Activated CD4-positive, alpha-beta T cell treated with anti-CD3 and anti-CD28 coated beads, Interleukin-2, amount 10 ng/mL, durations not matched to agents 7 days and 5 days (primary cell): ENCODE measurements at regions not wholly inside any gene's neighbourhood (a gene's known extent, or its start where the extent isn't known, plus 50 kb on each side); places are given as distances from the start of the nearest gene placed in this dataset.
"Not testable (repeated sequence)": the region's sequence is repeated elsewhere in the genome, so short reads cannot be mapped to it uniquely, and the experiment has no call there.

ENCODE experiments used
- CTCF ChIA-PET: fragments of 350-600 bp; sonication (Branson Sonifier 250); formaldehyde crosslinking; loops from one replicate; lab custom pipeline; 2021; ENCODE audit warnings: antibody characterized with exemption; lab: Charles Lee
- POLR2A ChIA-PET: fragments of 350-600 bp; sonication (Branson Sonifier 250); formaldehyde crosslinking; loops from one replicate; lab custom pipeline; 2021; ENCODE audit warnings: antibody characterized with exemption; lab: Charles Lee
- DNase-seq: peaks from one replicate; pipeline ENCODE4 v3.0.0-alpha.2; 2020
- H3K27ac Mint-ChIP-seq: one replicate; pipeline ENCODE4 v1.8.0; 2021; ENCODE audit warnings: mild to moderate bottlenecking, moderate library complexity, mixed read lengths
- H3K27me3 Mint-ChIP-seq: one replicate; pipeline ENCODE4 v1.8.0; 2021; ENCODE audit warnings: mixed read lengths
- H3K36me3 Mint-ChIP-seq: one replicate; pipeline ENCODE4 v1.8.0; 2021; ENCODE audit warnings: low read depth, mixed read lengths
- H3K4me1 Mint-ChIP-seq: one replicate; pipeline ENCODE4 v1.8.0; 2021; ENCODE audit warnings: mixed read lengths
- H3K4me3 Mint-ChIP-seq: one replicate; pipeline ENCODE4 v1.8.0; 2021; ENCODE audit warnings: mild to moderate bottlenecking, moderate library complexity, mixed read lengths
- H3K9me3 Mint-ChIP-seq: one replicate; pipeline ENCODE4 v1.8.0; 2021; ENCODE audit warnings: mixed read lengths

- CTCF ChIA-PET, result no interaction called here
- Mint-ChIP-seq H3K27ac (no peak overlapping the region), H3K9me3 (no peaks in the 10 kb centered on the region), H3K4me3 (no peak overlapping the region), H3K4me1 (no peaks in the 10 kb centered on the region), H3K27me3 (no peaks in the 10 kb centered on the region), H3K36me3 (no peaks in the 10 kb centered on the region)
- no peak for DNase-seq
- POLR2A ChIA-PET, result no interaction called here
Measured at GRCh38 chr11:103587901-103588788, 448.3 kb upstream of the DDI1 start.

- no peaks in the 10 kb centered on the region for H3K4me1 Mint-ChIP-seq
- DNase-seq, result no peak
- no peak overlapping the region for H3K4me3 Mint-ChIP-seq
- CTCF ChIA-PET, result no interaction called here
- no peaks in the 10 kb centered on the region for H3K36me3 Mint-ChIP-seq
- H3K27me3 Mint-ChIP-seq, result no peaks in the 10 kb centered on the region
- H3K27ac Mint-ChIP-seq, result no peak overlapping the region
- H3K9me3 Mint-ChIP-seq, result no peaks in the 10 kb centered on the region
- POLR2A ChIA-PET, result no interaction called here
Measured at GRCh38 chr11:103591554-103591953, 444.9 kb upstream of the DDI1 start.

GRCh38 chr11:103594283-103594682, 442.2 kb upstream of the DDI1 start:
- CTCF ChIA-PET, result no interaction called here
- H3K36me3 Mint-ChIP-seq, result no peaks in the 10 kb centered on the region
- POLR2A ChIA-PET, result no interaction called here
- H3K4me3 Mint-ChIP-seq, result no peak overlapping the region
- H3K27ac Mint-ChIP-seq, result no peak overlapping the region
- no peak for DNase-seq
- no peaks in the 10 kb centered on the region for H3K4me1 Mint-ChIP-seq
- H3K27me3 Mint-ChIP-seq, result peaks cover 1% of the 10 kb centered on the region
- no peaks in the 10 kb centered on the region for H3K9me3 Mint-ChIP-seq

- DNase-seq, result no peak
- H3K27ac Mint-ChIP-seq, result no peak overlapping the region
- H3K9me3 Mint-ChIP-seq, result no peaks in the 10 kb centered on the region
- peaks cover 1% of the 10 kb centered on the region for H3K27me3 Mint-ChIP-seq
- H3K4me1 Mint-ChIP-seq, result no peaks in the 10 kb centered on the region
- POLR2A ChIA-PET, result no interaction called here
- CTCF ChIA-PET, result no interaction called here
- no peak overlapping the region for H3K4me3 Mint-ChIP-seq
- no peaks in the 10 kb centered on the region for H3K36me3 Mint-ChIP-seq
Measured at GRCh38 chr11:103596315-103596714, 440.1 kb upstream of the DDI1 start.

- no peaks in the 10 kb centered on the region for H3K9me3 Mint-ChIP-seq
- POLR2A ChIA-PET, result no interaction called here
Measured at GRCh38 chr11:103601225-103601846, 435.1 kb upstream of the DDI1 start.

GRCh38 chr11:103602840-103603239, 433.6 kb upstream of the DDI1 start:
- Mint-ChIP-seq H3K36me3 (no peaks in the 10 kb centered on the region), H3K4me1 (no peaks in the 10 kb centered on the region), H3K9me3 (no peaks in the 10 kb centered on the region), H3K27me3 (peaks cover 1% of the 10 kb centered on the region), H3K27ac (no peak overlapping the region), H3K4me3 (no peak overlapping the region)
- ChIA-PET POLR2A (no interaction called here), CTCF (no interaction called here)
- DNase-seq, result no peak

More at GRCh38 chr11:103601225-103601846, 435.1 kb upstream of the DDI1 start:
- Mint-ChIP-seq H3K27me3 (peaks cover 1% of the 10 kb centered on the region), H3K36me3 (no peaks in the 10 kb centered on the region), H3K4me3 (no peak overlapping the region), H3K4me1 (no peaks in the 10 kb centered on the region), H3K27ac (no peak overlapping the region)
- peak; percentile 27 for DNase-seq
- CTCF ChIA-PET, result no interaction called here

GRCh38 chr11:103604310-103604709, 432.1 kb upstream of the DDI1 start:
- Mint-ChIP-seq H3K4me1 (no peaks in the 10 kb centered on the region), H3K36me3 (no peaks in the 10 kb centered on the region), H3K27me3 (no peaks in the 10 kb centered on the region), H3K9me3 (no peaks in the 10 kb centered on the region), H3K27ac (no peak overlapping the region), H3K4me3 (no peak overlapping the region)
- POLR2A ChIA-PET, result no interaction called here
- DNase-seq, result no peak
- CTCF ChIA-PET, result no interaction called here

GRCh38 chr11:103608566-103608965, 427.9 kb upstream of the DDI1 start:
- Mint-ChIP-seq H3K4me1 (no peaks in the 10 kb centered on the region), H3K36me3 (no peaks in the 10 kb centered on the region), H3K27ac (no peak overlapping the region), H3K4me3 (no peak overlapping the region), H3K27me3 (no peaks in the 10 kb centered on the region), H3K9me3 (peaks cover 2% of the 10 kb centered on the region)
- CTCF ChIA-PET, result interaction anchor here (1.1 kb wide), 1 partner anchor 500 kb away, joined by 3 read pairs; the partner anchor contains the start of gene DYNC2H1
- POLR2A ChIA-PET, result no interaction called here
- no peak for DNase-seq

GRCh38 chr11:103609117-103610066, 427.0 kb upstream of the DDI1 start:
- H3K9me3 Mint-ChIP-seq, result peaks cover 2% of the 10 kb centered on the region
- H3K27ac Mint-ChIP-seq, result no peak overlapping the region
- CTCF ChIA-PET, result interaction anchor here (1.1 kb wide), 1 partner anchor 500 kb away, joined by 3 read pairs; the partner anchor contains the start of gene DYNC2H1
- H3K27me3 Mint-ChIP-seq, result no peaks in the 10 kb centered on the region
- POLR2A ChIA-PET, result no interaction called here
- no peaks in the 10 kb centered on the region for H3K36me3 Mint-ChIP-seq
- no peaks in the 10 kb centered on the region for H3K4me1 Mint-ChIP-seq
- no peak for DNase-seq
- no peak overlapping the region for H3K4me3 Mint-ChIP-seq

GRCh38 chr11:103610435-103610834, 426.0 kb upstream of the DDI1 start:
- ChIA-PET POLR2A (no interaction called here), CTCF (no interaction called here)
- H3K9me3 Mint-ChIP-seq, result peaks cover 2% of the 10 kb centered on the region
- no peak overlapping the region for H3K27ac Mint-ChIP-seq
- no peaks in the 10 kb centered on the region for H3K4me1 Mint-ChIP-seq
- no peak overlapping the region for H3K4me3 Mint-ChIP-seq
- no peaks in the 10 kb centered on the region for H3K27me3 Mint-ChIP-seq
- no peak for DNase-seq
- no peaks in the 10 kb centered on the region for H3K36me3 Mint-ChIP-seq

- CTCF ChIA-PET, result interaction anchor here (0.6 kb wide), 1 partner anchor 267 kb away, joined by 5 read pairs; no protein-coding TSS in a partner anchor
- DNase-seq, H3K27ac Mint-ChIP-seq, POLR2A ChIA-PET, H3K36me3 Mint-ChIP-seq, H3K27me3 Mint-ChIP-seq, H3K4me3 Mint-ChIP-seq, H3K9me3 Mint-ChIP-seq, H3K4me1 Mint-ChIP-seq: not testable (repeated sequence)
Measured at GRCh38 chr11:103611526-103612260, 424.7 kb upstream of the DDI1 start.

- H3K4me1 Mint-ChIP-seq, H3K27me3 Mint-ChIP-seq, H3K36me3 Mint-ChIP-seq, H3K4me3 Mint-ChIP-seq, DNase-seq, H3K9me3 Mint-ChIP-seq, POLR2A ChIA-PET, H3K27ac Mint-ChIP-seq: not testable (repeated sequence)
- CTCF ChIA-PET, result interaction anchor here (0.6 kb wide), 1 partner anchor 268 kb away, joined by 5 read pairs; no protein-coding TSS in a partner anchor
Measured at GRCh38 chr11:103612451-103612850, 424.0 kb upstream of the DDI1 start.
